HG03045 (cell line): ENCODE measurements at regions not wholly inside any gene's neighbourhood (a gene's known extent, or its start where the extent isn't known, plus 50 kb on each side); places are given as distances from the start of the nearest gene placed in this dataset.
"Not testable (repeated sequence)": the region's sequence is repeated elsewhere in the genome, so short reads cannot be mapped to it uniquely, and the experiment has no call there.

Source experiments
- ATAC-seq: cut with Tn5 transposase; IDR thresholded peaks from one replicate; pipeline ENCODE4 v1.9.1; 2021; ENCODE audit warnings: mild to moderate bottlenecking, moderate library complexity; ENCODE audit not compliant: unreplicated experiment

GRCh38 chr2:57674025-57674424, 372.6 kb upstream of the VRK2 start:
- no peak for ATAC-seq

GRCh38 chr2:57674743-57675142, 371.9 kb upstream of the VRK2 start:
- ATAC-seq: no peak

- no peak for ATAC-seq
Measured at GRCh38 chr2:57677296-57677695, 369.3 kb upstream of the VRK2 start.

- ATAC-seq: no peak
Measured at GRCh38 chr2:57681650-57682049, 365.0 kb upstream of the VRK2 start.

DNA sequence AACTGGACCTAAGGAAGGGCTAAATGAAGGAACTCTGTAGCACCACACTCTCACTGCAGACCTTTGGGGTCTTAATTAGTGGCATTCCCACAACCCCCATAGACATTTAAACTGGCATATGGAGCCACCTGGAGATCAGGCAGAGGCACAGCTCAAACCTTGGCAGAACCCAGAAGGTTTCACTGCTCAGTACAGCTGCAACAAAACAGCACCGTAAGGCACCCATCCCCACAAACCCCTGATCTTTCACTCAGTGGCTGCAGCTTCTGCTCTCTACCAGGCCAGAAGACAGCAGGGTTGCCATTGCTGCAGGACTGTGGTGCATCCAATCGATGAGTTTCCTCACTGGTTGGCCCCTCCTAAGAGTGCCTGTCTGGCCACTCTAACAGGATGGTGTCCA, 361.6 kb upstream of the VRK2 start:
- no peak for ATAC-seq

DNA sequence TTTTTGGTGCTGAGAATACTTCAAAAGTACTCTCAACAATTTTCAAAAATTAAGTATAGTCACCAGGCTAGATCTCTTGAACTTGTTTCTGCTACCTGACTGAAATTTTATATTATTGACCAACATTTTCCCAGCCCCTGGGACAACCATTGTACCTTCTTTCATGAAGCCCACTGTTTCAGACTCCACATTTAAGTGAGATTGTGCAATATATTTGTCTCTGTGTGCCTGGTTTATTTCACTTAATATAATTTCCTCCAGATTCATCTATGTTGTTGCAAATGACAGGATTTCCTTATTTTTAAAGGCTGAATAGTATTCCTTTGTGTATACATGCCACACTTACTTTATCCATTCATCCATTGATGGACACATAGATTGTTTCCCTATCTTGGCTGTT, 354.2 kb upstream of the VRK2 start:
- no peak for ATAC-seq

- no peak for ATAC-seq
Measured at GRCh38 chr2:57693177-57693576, 353.4 kb upstream of the VRK2 start.

- no peak for ATAC-seq
Measured at GRCh38 chr2:57693965-57694364, 352.6 kb upstream of the VRK2 start.

GRCh38 chr2:57696016-57696415, 350.6 kb upstream of the VRK2 start:
- no peak for ATAC-seq

GRCh38 chr2:57698392-57698791, 348.2 kb upstream of the VRK2 start:
- no peak for ATAC-seq

DNA sequence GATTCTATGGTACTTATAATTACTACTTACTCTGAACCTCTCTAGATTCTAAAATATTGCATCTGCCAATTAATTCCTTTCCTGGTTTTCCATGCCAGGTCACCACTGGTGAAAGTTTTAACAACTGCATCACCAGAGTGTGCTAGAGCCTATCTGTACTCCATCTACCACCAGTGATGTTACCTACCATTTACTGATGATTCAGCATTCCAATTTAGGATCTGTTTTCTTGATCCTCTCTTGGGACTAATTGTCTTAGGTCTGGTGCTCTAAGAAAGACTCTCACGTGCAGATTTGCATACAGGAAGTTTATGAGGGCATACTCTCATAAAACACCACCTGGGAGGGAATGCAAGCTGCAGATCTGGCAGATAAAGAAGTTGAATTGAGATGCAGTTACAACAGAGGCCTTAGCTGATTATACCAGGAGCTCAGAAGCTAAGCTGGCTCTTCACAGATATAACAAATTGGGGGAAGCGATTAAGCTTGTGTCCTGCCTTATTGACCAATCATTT, 347.6 kb upstream of the VRK2 start:
- ATAC-seq: no peak

- ATAC-seq: no peak
Measured at GRCh38 chr2:57701391-57701791, 345.2 kb upstream of the VRK2 start.

GRCh38 chr2:57703407-57703806, 343.2 kb upstream of the VRK2 start:
- no peak for ATAC-seq

DNA sequence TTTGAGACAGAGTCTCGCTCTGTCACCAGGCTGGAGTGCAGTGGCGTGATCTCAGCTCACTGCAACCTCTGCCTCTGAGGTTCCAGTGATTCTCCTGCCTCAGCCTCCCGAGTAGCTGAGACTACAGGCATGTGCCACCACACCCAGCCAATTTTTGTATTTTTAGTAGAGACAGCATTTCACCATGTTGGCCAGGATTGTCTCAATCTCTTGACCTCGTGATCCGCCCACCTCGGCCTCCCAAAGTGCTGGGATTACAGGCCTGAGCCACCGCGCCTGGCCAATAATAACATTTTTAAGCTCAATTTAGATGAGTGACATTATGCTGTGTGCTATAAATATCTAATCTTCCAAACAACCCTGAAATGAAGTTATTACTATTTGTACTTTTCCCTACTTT, 338.8 kb upstream of the VRK2 start:
- not testable (repeated sequence) for ATAC-seq

DNA sequence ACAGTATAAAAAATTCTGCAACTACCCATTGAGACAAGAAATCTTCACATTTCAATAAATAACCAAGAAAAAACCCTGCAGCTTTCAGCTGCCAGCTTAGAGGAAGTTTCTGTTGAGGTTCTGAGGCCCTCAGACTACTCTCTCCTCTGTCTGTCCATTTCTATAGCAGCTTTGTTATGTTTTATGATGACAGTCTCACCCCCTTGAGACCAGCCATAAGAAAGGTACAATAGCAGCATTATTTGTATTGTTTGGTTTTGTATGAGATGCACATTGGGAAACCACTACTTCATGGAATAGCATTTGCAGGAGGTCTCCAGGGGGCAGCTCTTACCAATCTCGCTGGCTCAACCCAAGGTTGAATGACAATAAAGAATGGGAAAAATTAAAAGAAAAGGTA, 334.6 kb upstream of the VRK2 start:
- ATAC-seq: no peak

- ATAC-seq: peak; percentile 99
Measured at GRCh38 chr2:57720728-57721627, 325.6 kb upstream of the VRK2 start.

DNA sequence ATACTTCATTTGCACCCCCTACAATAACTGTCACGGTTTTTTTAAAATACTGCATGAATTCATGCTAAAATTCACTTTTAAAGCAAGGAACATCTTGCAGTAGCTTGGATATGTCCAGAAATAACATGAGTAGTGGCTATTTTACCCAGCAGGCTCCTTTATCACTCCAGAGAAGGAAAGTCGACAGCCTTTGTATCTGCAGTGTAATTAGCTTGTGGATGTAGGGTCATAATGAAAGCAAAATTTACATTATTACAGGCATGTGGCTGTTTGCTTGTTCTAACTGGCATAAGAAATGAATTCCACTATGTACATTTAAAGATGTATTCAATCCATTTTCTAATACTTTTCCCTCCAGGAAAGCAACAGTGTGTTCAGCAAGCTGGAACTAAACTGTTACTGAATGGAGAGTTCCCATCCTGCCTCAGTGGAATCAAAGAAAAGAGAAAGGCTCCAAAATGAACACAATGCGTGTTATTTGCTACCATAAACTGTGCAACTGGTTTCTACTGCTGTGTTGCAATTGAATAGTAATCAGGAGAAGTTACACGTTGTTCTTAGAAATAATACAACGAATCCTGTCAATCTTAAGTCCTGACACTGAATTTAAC, 321.2 kb upstream of the VRK2 start:
- no peak for ATAC-seq

GRCh38 chr2:57726294-57726693, 320.3 kb upstream of the VRK2 start:
- ATAC-seq: no peak

DNA sequence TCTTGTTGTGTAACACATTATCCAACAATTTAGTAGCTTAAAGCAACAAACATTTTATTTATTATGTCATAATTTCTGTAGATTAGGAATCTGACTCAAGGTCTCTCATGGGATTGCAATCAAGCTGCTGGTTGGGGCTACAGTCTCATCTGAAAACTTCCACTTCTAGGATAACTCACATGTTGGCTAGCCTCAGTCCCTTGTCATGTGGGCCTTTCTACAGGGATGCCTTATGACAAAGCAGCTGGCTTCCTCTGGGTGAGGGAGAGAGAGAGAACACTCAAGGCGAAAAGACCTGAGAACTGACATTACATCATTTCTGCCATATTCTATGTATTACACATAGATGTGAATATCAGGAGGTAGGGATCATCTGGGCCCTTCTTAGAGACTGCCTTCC, 317.9 kb upstream of the VRK2 start:
- no peak for ATAC-seq

DNA sequence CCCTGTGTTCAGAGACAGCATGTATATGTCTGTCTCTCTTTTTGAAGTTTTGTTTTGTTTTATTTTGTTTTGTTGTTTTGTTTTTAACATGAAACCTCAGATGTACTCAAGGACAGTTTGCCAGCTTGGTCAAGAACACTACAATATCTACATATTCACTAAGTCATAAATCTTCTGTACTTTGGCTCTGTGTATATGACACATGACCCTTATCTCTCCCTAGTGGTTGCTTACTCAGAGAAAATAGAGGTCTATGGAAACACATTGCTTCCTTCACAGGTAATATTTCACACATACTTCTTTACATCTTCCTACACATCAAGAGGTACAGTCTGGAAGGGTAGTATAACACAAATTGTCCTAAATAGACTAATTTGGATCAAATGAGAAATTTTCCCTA, 312.6 kb upstream of the VRK2 start:
- no peak for ATAC-seq

DNA sequence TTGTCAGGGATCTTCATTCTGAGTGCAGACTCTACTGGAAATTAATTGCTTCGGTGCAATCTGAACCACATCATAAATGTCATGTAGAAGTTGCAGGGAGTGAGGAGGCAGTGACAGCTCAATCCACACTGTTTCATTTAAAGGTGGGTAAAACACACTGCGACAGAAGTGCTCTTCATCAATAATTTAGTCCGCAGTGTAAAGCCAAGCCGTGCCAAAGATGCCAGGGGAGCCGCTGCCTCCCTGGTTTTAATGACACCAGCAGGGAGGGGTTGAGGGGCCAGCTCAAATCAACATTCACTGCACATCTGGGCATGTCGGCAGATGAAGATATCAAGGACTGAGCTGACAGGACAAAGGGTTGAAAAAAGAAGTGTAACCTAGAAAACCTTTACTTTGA, 305.7 kb upstream of the VRK2 start:
- ATAC-seq: no peak

GRCh38 chr2:57753636-57754035, 293.0 kb upstream of the VRK2 start:
- no peak for ATAC-seq
